SK-N-SH treated with all-trans-retinoic acid at 6 μM for 48 hours (cell line): ENCODE measurements at regions not wholly inside any gene's neighbourhood (a gene's known extent, or its start where the extent isn't known, plus 50 kb on each side); places are given as distances from the start of the nearest gene placed in this dataset.

ENCODE experiments used
- CREB5 ChIP-seq: fragments of 250-450 bp; sonication (Bioruptor Pico); IDR thresholded peaks from 2 replicates; pipeline ENCODE4 v1.5.1; 2020; ENCODE audit warnings: low read depth, mild to moderate bottlenecking, moderate library complexity
- CSDC2 ChIP-seq: fragments of 250-450 bp; sonication (Bioruptor Pico); IDR thresholded peaks from 2 replicates; pipeline ENCODE4 v1.5.0; 2020; ENCODE audit warnings: mild to moderate bottlenecking, moderate library complexity
- GLIS3 ChIP-seq: fragments of 250-450 bp; sonication (Bioruptor Pico); IDR thresholded peaks from 2 replicates; pipeline ENCODE4 v1.5.0; 2020; ENCODE audit warnings: mild to moderate bottlenecking, moderate library complexity
- PATZ1 ChIP-seq: fragments of 250-450 bp; sonication (Bioruptor Pico); IDR thresholded peaks from 2 replicates; pipeline ENCODE4 v1.8.0; 2020; ENCODE audit warnings: mild to moderate bottlenecking, moderate library complexity, borderline replicate concordance
- POU6F1 ChIP-seq: fragments of 250-450 bp; sonication (Bioruptor Pico); IDR thresholded peaks from 2 replicates; pipeline ENCODE4 v1.8.0; 2021; ENCODE audit warnings: low read depth, mild to moderate bottlenecking, moderate library complexity, borderline replicate concordance
- ZFP30 ChIP-seq: fragments of 450-650 bp; formaldehyde crosslinking; IDR thresholded peaks from 2 replicates; pipeline ENCODE4 v1.5.0; 2022; ENCODE audit warnings: mild to moderate bottlenecking, moderate library complexity
- ZNF70 ChIP-seq: fragments of 450-650 bp; formaldehyde crosslinking; IDR thresholded peaks from 2 replicates; pipeline ENCODE4 v1.5.0; 2020; ENCODE audit warnings: mild to moderate bottlenecking, moderate library complexity

- no peak for TF ChIP-seq PATZ1
- no peak for TF ChIP-seq ZNF70
- TF ChIP-seq POU6F1 (CRISPR knock-in tag): no peak
- TF ChIP-seq ZFP30 (CRISPR knock-in tag): no peak
- TF ChIP-seq CREB5 (CRISPR knock-in tag): no peak
- TF ChIP-seq GLIS3 (CRISPR knock-in tag): no peak
- no peak for TF ChIP-seq CSDC2 (CRISPR knock-in tag)
These were observed 990.2 kb upstream of the ATXN7L3B start for GRCh38 chr12:73547421-73547820.
